Mononuclear cell (primary cell): ENCODE measurements at regions not wholly inside any gene's neighbourhood (a gene's known extent, or its start where the extent isn't known, plus 50 kb on each side); places are given as distances from the start of the nearest gene placed in this dataset.

Source experiments
- H3K27me3 ChIP-seq: 2 replicates; pipeline ENCODE4 v1.6.0; 2011; ENCODE audit warnings: low read length, control low read depth; ENCODE audit not compliant: insufficient read depth
- H3K4me1 ChIP-seq: 2 replicates; pipeline ENCODE4 v1.5.1; 2011; ENCODE audit warnings: mild to moderate bottlenecking, low read length, control low read depth; ENCODE audit not compliant: insufficient read depth
- H3K4me3 ChIP-seq: 2 replicates; pipeline ENCODE4 v1.5.1; 2011; ENCODE audit warnings: mild to moderate bottlenecking, low read length, moderate library complexity
- H3K9me3 ChIP-seq: 2 replicates; pipeline ENCODE4 v1.5.1; 2011; ENCODE audit warnings: low read depth, mild to moderate bottlenecking, control low read depth, low read length

DNA sequence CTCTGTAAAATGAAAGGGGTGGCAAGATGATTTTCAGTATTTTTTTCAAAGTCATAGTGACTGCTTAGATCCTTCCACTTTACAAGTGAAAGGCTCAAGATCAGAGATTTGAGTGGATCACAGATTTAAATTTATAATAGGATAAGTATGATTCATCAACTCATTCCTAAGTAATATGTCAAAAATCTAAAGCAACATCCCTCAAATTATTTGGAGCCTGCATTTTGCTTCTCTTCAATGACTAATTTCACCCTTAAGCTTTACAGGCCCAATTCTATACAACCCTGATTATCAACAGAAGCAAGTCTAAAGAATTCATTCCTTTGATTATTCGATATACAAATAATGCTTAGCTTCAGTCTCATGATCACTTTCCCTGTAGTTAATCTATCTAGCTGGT lies 93.9 kb upstream of the HEY2 start:
- Histone ChIP-seq H3K4me1 (no peaks in the 10 kb centered on the region), H3K4me3 (no peak overlapping the region), H3K27me3 (no peaks in the 10 kb centered on the region), H3K9me3 (no peaks in the 10 kb centered on the region)

DNA sequence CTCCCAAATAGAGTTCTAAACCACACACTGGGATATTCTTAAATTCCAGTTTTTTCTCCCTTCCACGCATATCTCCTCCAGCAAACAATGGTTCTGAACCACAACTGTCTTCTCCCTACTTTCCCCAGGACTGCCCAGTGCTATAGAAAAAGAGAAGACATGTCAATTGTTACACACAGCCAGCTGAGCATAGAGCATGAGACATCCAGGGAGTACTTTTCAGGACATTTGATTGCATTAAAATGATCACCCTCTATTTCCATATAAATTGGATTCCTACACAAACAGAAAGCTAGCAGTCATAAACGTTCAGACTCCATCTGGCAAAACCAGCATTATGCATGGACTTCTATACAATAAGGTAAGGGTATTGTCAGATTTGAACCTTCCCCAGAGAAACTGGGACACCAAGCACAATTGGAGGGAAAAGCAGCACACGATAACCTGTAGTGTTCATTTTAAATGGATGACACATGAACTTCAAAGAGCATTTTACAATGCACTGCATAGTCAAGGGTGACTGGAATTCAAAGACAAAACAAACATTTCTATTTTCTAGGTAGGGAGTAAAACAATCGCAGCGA lies 93.1 kb upstream of the HEY2 start:
- Histone ChIP-seq H3K4me1 (no peaks in the 10 kb centered on the region), H3K27me3 (no peaks in the 10 kb centered on the region), H3K9me3 (no peaks in the 10 kb centered on the region), H3K4me3 (no peak overlapping the region)

DNA sequence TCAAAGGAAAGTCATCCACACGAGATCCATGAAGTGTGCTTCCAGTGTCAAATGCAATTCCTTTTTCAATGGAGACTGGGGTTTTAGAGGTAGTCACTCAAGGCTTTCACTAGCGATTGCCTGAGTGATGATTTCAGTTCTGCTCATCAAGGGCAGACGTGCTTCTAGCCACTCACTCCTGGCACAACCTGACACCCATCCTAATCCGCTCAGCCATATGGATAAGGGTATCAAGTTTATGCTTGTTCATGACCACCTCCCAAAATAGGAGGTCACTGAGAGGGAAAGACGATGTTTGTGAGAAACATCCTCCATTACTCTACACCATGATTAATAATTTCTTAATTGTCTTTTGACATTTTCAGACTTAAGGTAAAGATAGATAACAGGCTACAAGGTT lies 91.3 kb upstream of the HEY2 start:
- H3K4me3 ChIP-seq, result no peak overlapping the region
- no peaks in the 10 kb centered on the region for H3K27me3 ChIP-seq
- H3K4me1 ChIP-seq, result no peaks in the 10 kb centered on the region
- no peaks in the 10 kb centered on the region for H3K9me3 ChIP-seq

DNA sequence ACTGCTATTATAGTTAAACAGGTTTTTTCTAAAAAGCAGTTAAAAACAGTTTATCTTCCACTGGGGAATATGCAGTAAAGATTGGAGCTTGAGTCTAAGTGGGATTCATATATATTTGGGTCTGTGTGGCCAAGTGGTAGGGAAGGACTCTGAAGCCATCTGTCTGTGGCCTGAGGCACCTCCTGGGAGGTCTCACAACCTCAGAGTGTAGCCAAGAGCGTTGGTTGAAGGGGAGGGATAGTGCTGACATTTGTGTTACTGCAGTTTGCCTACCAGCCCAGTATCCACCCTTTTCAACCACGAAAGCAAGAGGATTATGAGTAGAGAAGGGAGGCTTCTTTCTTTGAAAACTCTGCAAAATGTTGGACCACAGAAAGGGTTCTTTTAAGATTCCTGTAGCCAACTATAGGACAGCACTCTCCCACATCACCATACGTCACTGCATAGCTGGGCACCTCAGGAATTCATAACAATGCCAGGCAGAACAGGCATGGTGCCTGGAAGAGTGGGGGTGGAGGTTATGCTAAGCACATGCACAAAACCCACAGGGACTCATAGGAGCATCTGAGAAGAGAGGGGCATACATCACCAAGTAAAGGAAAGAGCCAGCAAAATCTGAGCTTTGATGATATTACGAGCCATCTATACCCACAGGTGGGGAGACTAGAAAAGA lies 90.5 kb upstream of the HEY2 start:
- Histone ChIP-seq H3K4me3 (no peak overlapping the region), H3K27me3 (no peaks in the 10 kb centered on the region), H3K4me1 (no peaks in the 10 kb centered on the region), H3K9me3 (no peaks in the 10 kb centered on the region)

DNA sequence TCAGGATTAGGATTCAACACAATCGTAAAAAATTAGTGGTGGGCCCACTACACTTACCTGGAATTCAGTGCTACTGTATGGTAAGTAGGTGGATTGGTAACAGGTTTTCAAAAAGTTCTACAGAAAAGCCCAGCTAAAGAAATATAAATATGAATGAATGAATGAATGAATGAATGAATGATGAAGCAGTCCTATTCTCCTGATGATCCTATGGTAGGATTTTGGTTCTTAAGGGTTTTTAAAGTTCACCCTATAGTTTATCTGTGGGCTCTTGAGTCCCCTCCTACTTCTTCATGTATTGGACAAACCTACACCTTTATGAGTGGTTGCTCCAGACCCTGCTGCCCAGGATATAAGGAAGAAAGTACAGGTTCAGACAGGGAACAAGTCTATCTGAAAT lies 89.5 kb upstream of the HEY2 start:
- H3K4me3 ChIP-seq, result no peak overlapping the region
- no peaks in the 10 kb centered on the region for H3K27me3 ChIP-seq
- no peaks in the 10 kb centered on the region for H3K9me3 ChIP-seq
- H3K4me1 ChIP-seq, result no peaks in the 10 kb centered on the region

DNA sequence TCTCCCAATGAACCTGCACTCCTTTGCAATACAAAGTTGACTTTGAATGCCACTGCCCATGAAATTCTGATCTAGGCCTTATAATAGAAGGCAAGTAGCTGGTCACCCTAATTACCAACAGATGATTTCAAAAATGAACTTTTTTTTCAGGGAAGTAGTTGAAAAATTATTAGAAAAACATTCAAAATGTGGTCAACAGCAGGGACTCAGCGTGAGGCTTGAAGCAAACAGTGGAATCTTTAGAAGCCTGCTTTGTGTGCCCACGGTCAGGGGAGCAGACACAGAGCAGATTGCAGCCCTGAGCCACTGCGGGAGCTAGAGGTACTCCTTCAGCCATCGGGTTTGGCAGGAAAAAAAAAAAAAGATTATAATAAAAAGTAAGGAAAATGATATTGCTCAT lies 87.1 kb upstream of the HEY2 start:
- Histone ChIP-seq H3K4me3 (no peak overlapping the region), H3K27me3 (no peaks in the 10 kb centered on the region), H3K9me3 (no peaks in the 10 kb centered on the region), H3K4me1 (no peaks in the 10 kb centered on the region)

DNA sequence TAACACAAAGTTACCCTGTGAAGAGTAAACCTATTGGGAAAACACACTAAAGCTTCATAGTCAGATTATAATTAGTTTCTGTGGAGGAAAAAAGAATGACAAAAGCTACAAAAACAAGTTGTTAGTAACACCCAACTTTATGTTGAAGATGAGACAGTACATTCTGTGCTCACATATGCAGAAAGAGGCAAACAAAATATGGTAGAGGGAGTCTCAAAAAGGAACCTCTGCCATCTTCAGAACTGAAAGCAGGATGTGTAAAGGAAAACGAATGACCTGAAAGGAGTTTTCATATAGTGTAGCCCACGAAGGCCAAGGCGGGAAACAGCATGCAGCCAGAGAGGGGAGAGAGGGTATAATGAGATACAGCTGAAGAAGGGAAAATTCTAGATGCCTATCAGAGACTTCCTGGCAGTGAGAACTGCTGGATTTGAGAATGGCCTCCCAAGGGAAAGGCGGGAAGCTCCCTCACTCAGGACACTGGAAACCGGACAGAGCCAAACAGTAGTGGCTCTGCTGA lies 84.1 kb upstream of the HEY2 start:
- Histone ChIP-seq H3K27me3 (peaks cover 3% of the 10 kb centered on the region), H3K4me3 (no peak overlapping the region), H3K4me1 (no peaks in the 10 kb centered on the region), H3K9me3 (no peaks in the 10 kb centered on the region)

DNA sequence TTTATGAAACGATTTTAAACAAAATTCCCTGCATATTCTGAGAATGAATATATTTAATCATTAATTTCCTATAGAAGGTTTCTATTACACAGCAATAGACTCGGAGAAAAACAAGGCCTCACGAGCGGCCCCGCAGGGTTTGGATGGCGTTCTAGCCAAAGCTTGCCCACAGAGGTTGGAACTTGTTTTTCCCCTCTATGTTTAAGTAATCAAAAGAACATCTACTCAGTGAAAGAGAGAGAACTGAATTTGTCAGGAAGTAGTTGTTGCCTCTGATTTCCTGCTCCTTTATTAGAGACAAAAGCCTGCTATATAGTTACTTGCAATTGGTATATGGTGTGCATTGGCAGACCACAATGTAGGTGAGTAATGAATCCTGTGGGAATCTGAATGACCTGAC lies 82.1 kb upstream of the HEY2 start:
- H3K4me3 ChIP-seq, result no peak overlapping the region
- H3K4me1 ChIP-seq, result no peaks in the 10 kb centered on the region
- peaks cover 3% of the 10 kb centered on the region for H3K27me3 ChIP-seq
- H3K9me3 ChIP-seq, result no peaks in the 10 kb centered on the region

DNA sequence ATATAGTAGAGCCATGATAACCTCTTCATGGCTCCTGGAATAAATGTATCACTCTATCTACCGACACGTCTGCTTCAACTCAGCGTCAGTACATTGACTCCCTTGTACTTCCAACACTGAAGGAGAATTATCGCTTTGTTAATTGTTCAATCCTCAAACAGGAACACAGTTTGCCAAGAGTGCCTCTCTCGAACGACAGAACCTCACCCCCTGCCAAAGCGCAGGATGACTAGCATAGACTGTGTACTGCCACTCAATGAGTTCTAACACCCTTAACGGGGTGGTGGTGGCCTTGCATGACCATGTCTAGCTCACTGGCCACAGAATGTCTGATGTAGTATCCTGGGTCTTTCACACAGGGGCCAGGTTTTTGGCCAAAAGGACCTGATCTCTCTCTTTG lies 81.4 kb upstream of the HEY2 start:
- Histone ChIP-seq H3K4me3 (no peak overlapping the region), H3K4me1 (no peaks in the 10 kb centered on the region), H3K27me3 (peaks cover 6% of the 10 kb centered on the region), H3K9me3 (no peaks in the 10 kb centered on the region)

DNA sequence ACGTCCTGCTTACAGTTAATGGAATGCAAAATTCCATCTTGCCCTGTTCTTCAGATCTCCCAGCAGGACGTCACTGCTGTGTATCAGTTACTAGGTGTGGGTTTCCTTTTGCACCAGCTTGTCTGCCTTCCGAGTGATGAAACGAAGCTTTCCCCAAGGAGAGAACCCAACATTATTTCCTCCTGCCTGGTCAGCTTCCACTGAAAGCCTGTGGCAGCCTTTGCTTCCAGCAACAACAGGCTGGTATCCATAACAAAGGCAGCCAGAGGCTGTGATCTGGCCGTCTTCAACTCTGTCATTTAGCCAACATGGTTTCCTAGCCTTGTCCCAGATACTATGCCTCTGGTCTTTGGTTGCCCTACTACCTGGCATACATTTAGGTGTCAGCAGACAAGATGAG lies 78.9 kb upstream of the HEY2 start:
- no peaks in the 10 kb centered on the region for H3K9me3 ChIP-seq
- H3K4me3 ChIP-seq, result no peak overlapping the region
- no peaks in the 10 kb centered on the region for H3K4me1 ChIP-seq
- H3K27me3 ChIP-seq, result peaks cover 6% of the 10 kb centered on the region

DNA sequence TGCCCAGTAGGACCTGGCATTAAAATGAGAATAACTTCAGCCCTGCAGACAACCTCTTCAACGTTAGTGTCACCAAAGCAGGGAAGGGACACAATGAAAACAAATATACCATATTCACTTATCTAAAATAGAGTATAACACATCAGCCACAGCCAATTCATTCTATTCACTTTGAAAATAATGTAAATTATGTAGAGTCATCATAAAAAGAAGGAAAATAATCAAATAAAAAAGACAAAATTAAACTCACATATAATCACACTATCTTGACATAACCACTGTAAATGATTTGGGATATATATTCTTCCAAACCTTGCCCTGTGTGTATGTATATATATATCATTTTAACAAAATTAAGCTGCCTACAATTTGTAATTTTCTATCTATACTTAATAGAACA lies 78.1 kb upstream of the HEY2 start:
- no peaks in the 10 kb centered on the region for H3K4me1 ChIP-seq
- no peaks in the 10 kb centered on the region for H3K9me3 ChIP-seq
- H3K4me3 ChIP-seq, result no peak overlapping the region
- H3K27me3 ChIP-seq, result peaks cover 6% of the 10 kb centered on the region

DNA sequence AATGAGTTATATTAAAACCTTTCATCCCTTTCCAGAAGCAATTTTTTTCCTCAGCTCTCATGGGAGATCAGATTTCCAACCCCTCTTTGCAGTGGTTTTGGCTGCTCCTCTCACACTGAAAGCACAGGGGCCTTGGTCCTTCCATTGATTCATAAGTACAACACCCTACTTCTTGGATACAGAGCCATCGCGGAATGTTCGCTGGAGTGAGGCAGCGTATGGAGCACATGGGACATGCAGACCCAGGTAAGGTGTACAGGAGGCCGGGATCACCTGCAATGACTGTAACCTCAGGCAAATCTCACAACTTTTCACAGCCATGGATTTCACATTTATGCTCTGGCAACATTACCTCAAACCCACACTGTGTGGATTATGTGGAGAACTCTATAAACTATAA lies 75.2 kb upstream of the HEY2 start:
- no peaks in the 10 kb centered on the region for H3K4me1 ChIP-seq
- peaks cover 6% of the 10 kb centered on the region for H3K27me3 ChIP-seq
- no peak overlapping the region for H3K4me3 ChIP-seq

DNA sequence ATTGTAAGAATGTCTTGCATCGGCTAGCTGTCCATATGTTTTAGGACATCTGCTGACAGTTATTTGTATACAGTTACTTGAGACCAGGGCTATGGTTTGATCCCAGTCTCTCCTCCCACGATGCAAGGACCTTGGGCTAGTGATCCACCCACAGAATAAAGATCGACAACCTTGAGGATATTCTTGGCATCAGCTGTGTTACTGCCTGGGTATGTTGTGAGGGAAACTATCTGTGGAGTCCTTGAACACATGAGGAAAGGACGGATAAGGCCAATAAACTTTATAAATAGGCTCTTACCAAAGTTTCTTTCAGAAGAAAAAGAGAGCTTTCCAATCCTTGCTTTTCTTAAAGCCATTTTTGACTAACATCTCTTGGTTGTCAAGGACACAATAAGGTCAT lies 70.8 kb upstream of the HEY2 start:
- H3K9me3 ChIP-seq, result no peaks in the 10 kb centered on the region
- H3K27me3 ChIP-seq, result no peaks in the 10 kb centered on the region

More for the DNA sequence above, 75.2 kb upstream of the HEY2 start:
- H3K9me3 ChIP-seq, result no peaks in the 10 kb centered on the region

DNA sequence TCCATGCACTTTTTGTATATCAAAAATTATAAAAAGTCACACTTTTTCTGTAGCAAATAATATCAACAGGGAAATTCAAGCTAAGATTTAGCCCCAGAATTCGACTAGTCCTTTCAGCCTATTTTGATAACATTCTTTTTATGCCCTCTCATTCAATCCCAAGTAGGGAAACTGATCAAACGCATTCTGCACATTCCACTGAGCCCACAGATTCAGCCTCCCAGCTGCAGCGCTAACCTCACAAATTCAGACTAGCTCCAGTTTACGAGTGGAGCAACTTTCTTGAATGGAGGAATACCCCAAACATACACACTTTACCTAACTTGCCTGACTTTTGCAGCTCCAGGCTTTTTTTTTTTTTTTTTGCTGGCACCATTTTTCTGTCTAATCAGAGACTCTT lies 70.3 kb upstream of the HEY2 start:
- no peaks in the 10 kb centered on the region for H3K27me3 ChIP-seq
- no peaks in the 10 kb centered on the region for H3K9me3 ChIP-seq
- H3K4me3 ChIP-seq, result no peak overlapping the region
- H3K4me1 ChIP-seq, result no peaks in the 10 kb centered on the region

More for the DNA sequence above, 70.8 kb upstream of the HEY2 start:
- H3K4me1 ChIP-seq, result no peaks in the 10 kb centered on the region
- no peak overlapping the region for H3K4me3 ChIP-seq

DNA sequence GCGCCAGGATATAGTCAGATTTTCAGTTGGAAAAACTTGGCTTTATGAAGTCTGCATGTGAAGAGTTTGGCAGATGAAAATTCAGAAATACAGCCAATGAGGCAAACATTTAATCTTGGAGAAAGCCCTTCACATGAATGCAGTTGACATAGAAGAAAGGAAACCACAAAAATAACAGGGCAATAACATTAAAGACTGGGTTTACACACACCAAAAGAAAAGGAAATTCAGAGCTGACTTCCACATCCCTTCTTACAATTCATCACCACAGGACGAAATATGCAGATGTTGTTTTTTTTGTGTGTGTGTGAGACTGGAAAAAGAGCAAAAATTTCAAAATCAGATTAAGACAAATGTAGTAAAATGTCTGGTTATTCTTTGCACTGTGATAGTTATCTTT lies 69.8 kb upstream of the HEY2 start:
- Histone ChIP-seq H3K4me1 (no peaks in the 10 kb centered on the region), H3K9me3 (no peaks in the 10 kb centered on the region)

DNA sequence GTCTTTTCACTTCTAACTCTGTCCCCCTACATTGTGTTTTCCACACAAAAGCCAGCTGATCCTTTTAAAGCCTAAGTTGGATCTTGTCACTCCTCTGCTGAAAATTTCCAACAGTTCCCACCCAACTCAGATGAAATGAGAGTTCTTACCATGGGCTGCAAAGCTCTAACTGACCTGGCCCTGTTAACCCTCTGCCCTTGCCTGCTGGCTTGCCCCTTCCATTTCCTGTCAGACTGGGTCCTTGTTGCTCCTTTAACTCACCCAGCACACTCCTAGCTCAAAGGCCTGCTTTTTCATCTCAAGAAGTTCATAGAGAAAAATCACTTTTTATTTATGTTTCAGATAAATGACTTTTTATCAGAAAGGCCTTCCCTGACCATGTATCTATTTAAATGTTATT lies 66.5 kb upstream of the HEY2 start:
- no peaks in the 10 kb centered on the region for H3K4me1 ChIP-seq
- H3K9me3 ChIP-seq, result no peaks in the 10 kb centered on the region
- H3K4me3 ChIP-seq, result no peak overlapping the region
- peaks cover 4% of the 10 kb centered on the region for H3K27me3 ChIP-seq

More for the DNA sequence above, 69.8 kb upstream of the HEY2 start:
- no peak overlapping the region for H3K4me3 ChIP-seq
- H3K27me3 ChIP-seq, result no peaks in the 10 kb centered on the region
